Body of pancreas (tissue), 4 donors: ENCODE measurements at regions not wholly inside any gene's neighbourhood (a gene's known extent, or its start where the extent isn't known, plus 50 kb on each side); places are given as distances from the start of the nearest gene placed in this dataset.

Experiments
- ATAC-seq: fragments of 150-250 bp; one replicate; pipeline ENCODE4 v1.9.1; 2016
- DNase-seq, 4 donors: peaks; one replicate each; pipeline ENCODE4 v3.0.0-alpha.2; 2019
- H3K27ac ChIP-seq, 4 donors: fragments of 200-600 bp; sonication (generic); 1 replicate in 3 of 4; 2 replicates in 1 of 4; pipeline versions ENCODE4 v1.5.1 to v1.6.1; 2016 to 2019; ENCODE audit warnings: mild to moderate bottlenecking in 1 of 4, mixed read lengths in 1 of 4, moderate library complexity in 1 of 4
- H3K27me3 ChIP-seq, 2 donors: fragments of 200-600 bp; sonication (generic); one replicate each; pipeline ENCODE4 v1.6.0; 2016; ENCODE audit warnings: mild to moderate bottlenecking in 1 of 2
- H3K36me3 ChIP-seq, 2 donors: fragments of 200-600 bp; sonication (generic); replicated peaks in 1 of 2; 2 replicates each; pipeline ENCODE4 v1.5.1; 2016; ENCODE audit warnings: low read depth in 2 of 2; ENCODE audit not compliant: insufficient read depth in 1 of 2
- H3K4me1 ChIP-seq: fragments of 200-600 bp; sonication (generic); one replicate; pipeline ENCODE4 v1.6.0; 2016
- H3K4me3 ChIP-seq, 2 donors: fragments of 200-600 bp; sonication (generic); 1 replicate in 1 of 2; 2 replicates in 1 of 2; pipeline ENCODE4 v1.5.1; 2016 to 2019
- H3K9me3 ChIP-seq, 3 donors: fragments of 200-600 bp; sonication (generic); 1 replicate in 2 of 3; 2 replicates in 1 of 3; pipeline ENCODE4 v1.5.1; 2016
- POLR2A ChIP-seq, 3 donors: fragments of 450-650 bp; IDR thresholded peaks; one replicate each; pipeline ENCODE4 v1.6.1; 2016; ENCODE audit warnings: antibody characterized with exemption in 3 of 3, mild to moderate bottlenecking in 2 of 3
- WGBS, 2 donors: methylation state at CpG; one replicate each; pipeline ENCODE4 v1.1.5; 2017; 5-methylcytosine and 5-hydroxymethylcytosine counted together
- intact Hi-C: fragments of 100-400 bp; cut with DNase I; formaldehyde crosslinking; loops from one replicate; pipeline ENCODE4 v1.15.1; 2023
- TF ChIP-seq, protein P1 (sequence below), 7 experiments: fragments of 450-650 bp in 4 of 7; fragments of 200-600 bp in 3 of 7; sonication (generic) in 3 of 7; IDR thresholded peaks; one replicate each; pipeline ENCODE4 v1.5.1; 2016 to 2019; ENCODE audit warnings: antibody characterized with exemption in 7 of 7

DNA sequence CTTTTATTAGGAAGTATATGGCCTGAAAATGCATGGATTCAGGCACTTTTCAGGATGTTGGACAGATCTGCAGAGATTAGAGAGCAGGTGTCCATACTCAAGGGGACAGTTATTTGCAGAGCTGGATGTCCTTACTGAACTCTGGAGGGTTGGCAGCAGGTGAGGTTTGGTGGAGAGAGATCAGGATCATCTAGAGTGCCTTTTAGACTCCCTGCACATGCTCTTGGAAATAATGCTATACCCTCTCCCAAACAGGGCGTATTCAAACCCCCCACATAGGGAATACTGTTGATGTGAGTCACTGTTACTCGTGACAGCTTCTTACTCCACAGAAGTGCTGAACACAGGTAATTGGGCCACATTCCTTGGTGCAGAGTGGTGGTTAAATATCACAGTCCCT is 725.7 kb upstream of the SGCG start:
- Histone ChIP-seq H3K27me3 (no peaks in the 10 kb centered on the region), H3K36me3 (no peaks in the 10 kb centered on the region), H3K4me1 (no peaks in the 10 kb centered on the region), H3K4me3 (no peak overlapping the region), H3K27ac (no peak overlapping the region), H3K9me3 (no peaks in the 10 kb centered on the region)
- 51 to 56% methylated on average over 2 of the region's 2 CpGs for WGBS, 2 donors
- TF ChIP-seq POLR2A (IDR thresholded peaks at IDR 0.05) = no peak
- TF ChIP-seq, protein P1, sequence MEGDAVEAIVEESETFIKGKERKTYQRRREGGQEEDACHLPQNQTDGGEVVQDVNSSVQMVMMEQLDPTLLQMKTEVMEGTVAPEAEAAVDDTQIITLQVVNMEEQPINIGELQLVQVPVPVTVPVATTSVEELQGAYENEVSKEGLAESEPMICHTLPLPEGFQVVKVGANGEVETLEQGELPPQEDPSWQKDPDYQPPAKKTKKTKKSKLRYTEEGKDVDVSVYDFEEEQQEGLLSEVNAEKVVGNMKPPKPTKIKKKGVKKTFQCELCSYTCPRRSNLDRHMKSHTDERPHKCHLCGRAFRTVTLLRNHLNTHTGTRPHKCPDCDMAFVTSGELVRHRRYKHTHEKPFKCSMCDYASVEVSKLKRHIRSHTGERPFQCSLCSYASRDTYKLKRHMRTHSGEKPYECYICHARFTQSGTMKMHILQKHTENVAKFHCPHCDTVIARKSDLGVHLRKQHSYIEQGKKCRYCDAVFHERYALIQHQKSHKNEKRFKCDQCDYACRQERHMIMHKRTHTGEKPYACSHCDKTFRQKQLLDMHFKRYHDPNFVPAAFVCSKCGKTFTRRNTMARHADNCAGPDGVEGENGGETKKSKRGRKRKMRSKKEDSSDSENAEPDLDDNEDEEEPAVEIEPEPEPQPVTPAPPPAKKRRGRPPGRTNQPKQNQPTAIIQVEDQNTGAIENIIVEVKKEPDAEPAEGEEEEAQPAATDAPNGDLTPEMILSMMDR (IDR thresholded peaks at IDR 0.05) = no peak
- ATAC-seq = no peak
- no peak for DNase-seq
- intact Hi-C loops = no loop called here

DNA sequence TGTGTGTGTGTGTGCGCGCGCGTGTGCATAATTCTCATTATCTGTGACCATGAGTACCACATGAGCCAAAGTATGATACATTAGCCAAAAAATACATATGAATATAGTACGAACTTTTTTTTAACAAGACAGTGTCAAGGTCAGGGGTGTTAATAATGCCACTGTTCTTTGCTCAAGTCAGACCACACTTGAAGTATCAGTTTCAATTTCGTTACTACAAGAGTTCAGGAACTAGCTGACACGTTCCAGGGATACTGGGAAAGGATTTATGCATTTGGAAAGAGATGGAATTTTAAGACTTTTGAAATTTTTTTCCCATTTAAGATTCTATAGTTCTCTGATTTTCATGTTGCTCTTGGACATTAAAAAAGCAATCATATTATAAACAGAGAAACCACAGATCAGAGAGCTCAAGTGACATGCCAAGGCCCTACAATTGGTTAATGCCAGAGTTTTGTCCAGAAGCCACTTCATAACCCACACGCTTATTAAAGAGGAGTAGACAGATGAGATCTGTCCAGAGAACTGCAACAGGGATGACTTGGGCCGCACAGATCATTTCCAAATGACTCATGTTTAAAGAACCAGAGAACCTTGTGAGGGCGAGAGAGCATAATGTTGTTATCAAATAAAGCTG is 718.8 kb upstream of the SGCG start:
- Histone ChIP-seq H3K27me3 (no peaks in the 10 kb centered on the region), H3K4me3 (no peak overlapping the region), H3K36me3 (no peaks in the 10 kb centered on the region), H3K9me3 (no peaks in the 10 kb centered on the region), H3K4me1 (no peaks in the 10 kb centered on the region), H3K27ac (no peak overlapping the region)
- no peak for TF ChIP-seq POLR2A (IDR thresholded peaks at IDR 0.05)
- TF ChIP-seq, protein P1 (IDR thresholded peaks at IDR 0.05) = no peak
- ATAC-seq (no peak), DNase-seq (no peak)
- intact Hi-C loops = no loop called here
- 56 to 65% methylated on average over 10 of the region's 10 CpGs for WGBS, 2 donors

DNA sequence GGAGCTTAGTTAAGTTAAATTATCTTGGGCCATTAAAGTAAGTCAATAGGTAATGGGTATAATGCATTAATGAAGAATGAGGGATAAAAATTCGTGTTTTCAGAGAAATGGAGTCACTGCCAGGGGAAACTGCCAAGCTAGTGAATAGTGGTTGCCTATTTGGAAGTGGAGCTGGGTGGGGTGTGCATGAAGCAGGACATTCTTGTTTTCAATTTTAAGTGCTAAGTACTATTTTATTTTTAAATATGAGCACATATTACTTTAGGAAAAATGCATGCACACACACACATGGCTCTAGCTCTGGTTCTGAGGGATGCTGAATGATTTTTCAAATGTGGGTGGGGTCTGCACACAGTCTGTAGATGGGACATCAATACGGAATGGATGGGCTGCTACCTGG is 717.7 kb upstream of the SGCG start:
- Histone ChIP-seq H3K27me3 (no peaks in the 10 kb centered on the region), H3K9me3 (no peaks in the 10 kb centered on the region), H3K4me3 (no peak overlapping the region), H3K4me1 (peaks cover 5% of the 10 kb centered on the region), H3K27ac (no peak overlapping the region), H3K36me3 (no peaks in the 10 kb centered on the region)
- ATAC-seq (no peak), DNase-seq (no peak)
- intact Hi-C loops = no loop called here
- no peak for TF ChIP-seq POLR2A (IDR thresholded peaks at IDR 0.05)
- WGBS, 2 donors = 52% methylated on average over 2 of the region's 2 CpGs

DNA sequence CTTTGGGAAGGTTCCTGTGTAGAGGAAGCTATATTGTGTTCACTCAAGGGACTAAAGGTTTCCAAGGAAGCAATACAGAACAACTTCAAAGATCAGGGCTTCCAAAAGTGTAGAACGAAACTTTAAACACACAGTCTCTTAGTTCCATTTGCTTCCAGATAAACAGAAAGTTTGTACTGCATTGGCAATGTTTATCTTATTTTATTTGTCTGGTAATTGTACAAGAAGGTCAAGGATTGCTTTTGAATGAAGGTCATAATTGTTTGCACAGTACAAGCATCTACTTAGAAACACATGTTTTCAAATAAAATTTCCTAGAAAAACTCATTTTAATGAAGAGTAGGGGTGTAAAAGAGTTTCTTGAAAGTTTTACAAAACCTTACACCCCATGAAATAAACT is 712.7 kb upstream of the SGCG start:
- H3K4me1 ChIP-seq = peaks cover 5% of the 10 kb centered on the region
- TF ChIP-seq, protein P1 (IDR thresholded peaks at IDR 0.05) = no peak
- H3K9me3 ChIP-seq = no peaks in the 10 kb centered on the region
- ATAC-seq (no peak), DNase-seq (no peak)
- no peak overlapping the region for H3K4me3 ChIP-seq
- no peaks in the 10 kb centered on the region for H3K27me3 ChIP-seq
- 26 to 31% methylated on average over 1 of the region's 1 CpG for WGBS, 2 donors
- no peaks in the 10 kb centered on the region for H3K36me3 ChIP-seq
- no peak overlapping the region for H3K27ac ChIP-seq
- intact Hi-C loops = no loop called here

DNA sequence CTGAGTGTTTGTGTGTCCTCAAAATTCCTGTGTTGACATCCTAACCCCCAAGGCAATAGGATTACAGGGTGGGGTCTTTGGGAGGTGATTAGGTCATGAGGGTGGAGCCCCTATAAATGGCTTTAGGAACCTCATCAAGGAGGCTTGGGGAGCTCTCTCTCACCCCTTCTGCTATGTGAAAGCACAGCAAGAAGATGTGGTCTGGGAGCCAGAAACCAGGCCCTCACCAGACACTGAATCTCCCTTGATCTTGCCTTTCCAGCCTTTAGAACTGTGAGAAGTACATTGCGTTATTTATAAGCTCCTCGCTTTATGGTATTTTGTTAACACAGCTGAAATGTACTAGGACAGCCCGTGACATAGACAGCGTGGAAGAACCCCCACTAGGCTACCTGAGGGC is 712.0 kb upstream of the SGCG start:
- no peak for TF ChIP-seq POLR2A (IDR thresholded peaks at IDR 0.05)
- TF ChIP-seq, protein P1 (IDR thresholded peaks at IDR 0.05) = no peak
- WGBS, 2 donors = 83 to 84% methylated on average over 4 of the region's 4 CpGs
- Histone ChIP-seq H3K27me3 (no peaks in the 10 kb centered on the region), H3K36me3 (no peaks in the 10 kb centered on the region), H3K4me3 (no peak overlapping the region), H3K4me1 (peaks cover 5% of the 10 kb centered on the region), H3K9me3 (no peaks in the 10 kb centered on the region), H3K27ac (no peak overlapping the region)
- DNase-seq (no peak), ATAC-seq (no peak)
- intact Hi-C loops = no loop called here
